ENCODE measurements at regions not wholly inside any gene's neighbourhood (a gene's known extent, or its start where the extent isn't known, plus 50 kb on each side); places are given as distances from the start of the nearest gene placed in this dataset.

DNA sequence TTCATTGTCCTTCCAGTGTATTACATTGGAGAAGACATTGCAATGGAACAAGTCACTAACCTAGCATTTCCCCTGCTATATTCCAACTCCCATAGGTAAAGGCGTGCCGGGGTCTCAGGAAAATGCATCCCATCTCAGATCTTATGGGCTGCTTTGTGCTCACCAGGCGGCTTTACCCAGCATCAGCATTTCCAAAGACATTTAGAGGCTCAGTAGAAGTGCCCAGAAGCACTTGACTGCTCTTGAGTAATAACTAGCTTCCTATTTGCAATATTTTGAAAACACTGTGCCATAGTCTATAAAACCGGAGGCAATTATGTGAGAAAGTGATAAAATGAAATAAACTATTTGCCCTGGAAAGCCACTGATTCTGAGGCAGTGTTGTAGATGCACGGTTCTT lies 415.0 kb upstream of the NPVF start:
- TF ChIP-seq TAF1 (IDR thresholded peaks at IDR 0.05; ENCODE audit: borderline replicate concordance, low read depth, low read length), result no peak
- no peak for TF ChIP-seq POLR2A (IDR thresholded peaks at IDR 0.05; ENCODE audit: low read depth, low read length)
- no peak for TF ChIP-seq POLR2AphosphoS5 (IDR thresholded peaks at IDR 0.05; ENCODE audit: low read depth, low read length)
